C4-2B (cell line): ENCODE measurements at regions not wholly inside any gene's neighbourhood (a gene's known extent, or its start where the extent isn't known, plus 50 kb on each side); places are given as distances from the start of the nearest gene placed in this dataset.

Source experiments
- H3K27ac ChIP-seq: fragments of 450-650 bp; 2 replicates; pipeline ENCODE4 v1.5.1; 2017
- CTCF ChIP-seq: fragments of 450-650 bp; conservative IDR thresholded peaks from 2 replicates; pipeline ENCODE4 v1.5.1; 2017; ENCODE audit warnings: mild to moderate bottlenecking
- ZFX ChIP-seq: fragments of 450-650 bp; IDR thresholded peaks from 2 replicates; pipeline ENCODE4 v1.6.1; 2017

GRCh38 chr5:75931175-75931574, 152.0 kb upstream of the SV2C start:
- no peak for TF ChIP-seq ZFX
- TF ChIP-seq CTCF = no peak

GRCh38 chr5:75928992-75929391, 154.2 kb upstream of the SV2C start:
- no peak for TF ChIP-seq CTCF
- TF ChIP-seq ZFX = no peak
- H3K27ac ChIP-seq = no peak overlapping the region

More at GRCh38 chr5:75931175-75931574, 152.0 kb upstream of the SV2C start:
- H3K27ac ChIP-seq = no peak overlapping the region

- no peak overlapping the region for H3K27ac ChIP-seq
- TF ChIP-seq CTCF = no peak
- no peak for TF ChIP-seq ZFX
Measured at GRCh38 chr5:75922480-75922879, 160.7 kb upstream of the SV2C start.

- H3K27ac ChIP-seq = no peak overlapping the region
- TF ChIP-seq ZFX (no peak), CTCF (no peak)
Measured at GRCh38 chr5:75921011-75921410, 162.2 kb upstream of the SV2C start.

GRCh38 chr5:75916144-75916543, 167.0 kb upstream of the SV2C start:
- TF ChIP-seq CTCF (no peak), ZFX (no peak)

GRCh38 chr5:75909223-75909622, 174.0 kb upstream of the SV2C start:
- TF ChIP-seq CTCF (no peak), ZFX (no peak)
- no peak overlapping the region for H3K27ac ChIP-seq

More at GRCh38 chr5:75916144-75916543, 167.0 kb upstream of the SV2C start:
- no peak overlapping the region for H3K27ac ChIP-seq

- no peak overlapping the region for H3K27ac ChIP-seq
- no peak for TF ChIP-seq CTCF
- TF ChIP-seq ZFX = no peak
Measured at GRCh38 chr5:75907651-75908050, 175.5 kb upstream of the SV2C start.
